ENCODE measurements at regions not wholly inside any gene's neighbourhood (a gene's known extent, or its start where the extent isn't known, plus 50 kb on each side); places are given as distances from the start of the nearest gene placed in this dataset.
A peak's percentile ranks its signal among the peaks of the same experiment; 100 is the strongest.

DNA sequence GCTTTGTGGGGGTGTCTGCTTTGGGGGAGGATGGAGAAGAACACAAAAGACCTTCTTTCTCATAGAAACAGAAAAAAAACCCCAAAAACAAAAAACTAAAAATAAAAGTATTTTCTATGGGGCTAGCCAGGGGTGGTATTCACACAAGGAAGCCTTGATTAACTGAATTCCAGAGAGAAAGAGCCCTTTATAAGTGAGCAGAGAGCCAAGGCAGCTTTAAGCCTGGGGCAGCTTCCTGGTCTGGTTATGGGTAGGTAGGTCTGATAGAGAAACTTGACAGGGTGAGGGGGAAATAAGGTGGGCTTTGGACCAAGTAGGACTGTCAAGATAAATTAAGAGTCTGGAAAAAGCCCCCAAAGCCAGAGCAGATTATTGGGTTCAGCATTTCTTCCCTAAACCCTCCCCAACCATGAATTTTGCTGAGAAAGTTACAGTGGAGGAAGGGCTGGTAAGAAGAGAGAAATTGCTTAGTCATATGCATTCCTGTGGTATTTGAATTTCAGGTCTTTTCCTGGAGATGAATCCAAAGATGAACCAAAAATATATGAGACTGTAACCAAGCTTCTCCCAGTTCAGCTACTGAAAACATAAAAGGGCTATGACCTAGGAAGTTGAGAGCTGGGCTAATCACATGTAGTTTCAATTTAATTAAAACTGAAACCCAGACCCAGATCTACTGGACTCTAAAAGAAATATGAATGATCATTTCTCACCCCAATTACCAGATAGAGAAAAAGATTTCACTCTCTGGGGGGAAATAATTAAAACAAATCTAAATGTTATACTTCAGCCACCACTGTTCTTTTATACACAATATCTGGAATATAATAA, 144.8 kb downstream of the TBC1D30 start:
- Histone ChIP-seq H2AFZ (ENCODE audit: low read length) (no peak overlapping the region), H3K4me1 (ENCODE audit: control insufficient read depth, extremely low read depth, insufficient read depth, low read length) (no peaks in the 10 kb centered on the region), H3K27me3 (ENCODE audit: control insufficient read depth, insufficient read depth, low read length) (no peaks in the 10 kb centered on the region), H3K79me2 (ENCODE audit: control insufficient read depth, insufficient read depth, low read length) (no peaks in the 10 kb centered on the region), H3K4me2 (ENCODE audit: extremely low read depth, insufficient read depth, low read length) (no peak overlapping the region), H3K9me3 (ENCODE audit: control insufficient read depth, insufficient read depth, low read depth, low read length) (no peaks in the 10 kb centered on the region), H3K36me3 (ENCODE audit: control insufficient read depth, insufficient read depth, low read length) (no peaks in the 10 kb centered on the region), H3K27ac (ENCODE audit: insufficient read depth, low read length) (no peak overlapping the region), H3K4me3 (replicated peaks in 1 of 4; ENCODE audit: control extremely low read depth in 1 of 4, insufficient read depth in 1 of 4, low read depth in 3 of 4, low read length in 4 of 4) (no peak overlapping the region), H3K9ac (ENCODE audit: insufficient read depth, low read length) (no peak overlapping the region), H4K20me1 (ENCODE audit: control insufficient read depth, extremely low read depth, insufficient read depth, low read length) (no peaks in the 10 kb centered on the region)
- DNase-seq (ENCODE audit: low read depth in 2 of 2) = peak in 1 of 2 donors; percentile 51
- TF ChIP-seq, protein P1, sequence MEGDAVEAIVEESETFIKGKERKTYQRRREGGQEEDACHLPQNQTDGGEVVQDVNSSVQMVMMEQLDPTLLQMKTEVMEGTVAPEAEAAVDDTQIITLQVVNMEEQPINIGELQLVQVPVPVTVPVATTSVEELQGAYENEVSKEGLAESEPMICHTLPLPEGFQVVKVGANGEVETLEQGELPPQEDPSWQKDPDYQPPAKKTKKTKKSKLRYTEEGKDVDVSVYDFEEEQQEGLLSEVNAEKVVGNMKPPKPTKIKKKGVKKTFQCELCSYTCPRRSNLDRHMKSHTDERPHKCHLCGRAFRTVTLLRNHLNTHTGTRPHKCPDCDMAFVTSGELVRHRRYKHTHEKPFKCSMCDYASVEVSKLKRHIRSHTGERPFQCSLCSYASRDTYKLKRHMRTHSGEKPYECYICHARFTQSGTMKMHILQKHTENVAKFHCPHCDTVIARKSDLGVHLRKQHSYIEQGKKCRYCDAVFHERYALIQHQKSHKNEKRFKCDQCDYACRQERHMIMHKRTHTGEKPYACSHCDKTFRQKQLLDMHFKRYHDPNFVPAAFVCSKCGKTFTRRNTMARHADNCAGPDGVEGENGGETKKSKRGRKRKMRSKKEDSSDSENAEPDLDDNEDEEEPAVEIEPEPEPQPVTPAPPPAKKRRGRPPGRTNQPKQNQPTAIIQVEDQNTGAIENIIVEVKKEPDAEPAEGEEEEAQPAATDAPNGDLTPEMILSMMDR (conservative IDR thresholded peaks at IDR 0.05 in 1 of 2, IDR thresholded peaks at IDR 0.05 in 1 of 2; ENCODE audit: low read depth in 1 of 2, low read length in 2 of 2) = no peak
- TF ChIP-seq EZH2 (IDR thresholded peaks at IDR 0.05; ENCODE audit: low read length, missing control alignments) = no peak

DNA sequence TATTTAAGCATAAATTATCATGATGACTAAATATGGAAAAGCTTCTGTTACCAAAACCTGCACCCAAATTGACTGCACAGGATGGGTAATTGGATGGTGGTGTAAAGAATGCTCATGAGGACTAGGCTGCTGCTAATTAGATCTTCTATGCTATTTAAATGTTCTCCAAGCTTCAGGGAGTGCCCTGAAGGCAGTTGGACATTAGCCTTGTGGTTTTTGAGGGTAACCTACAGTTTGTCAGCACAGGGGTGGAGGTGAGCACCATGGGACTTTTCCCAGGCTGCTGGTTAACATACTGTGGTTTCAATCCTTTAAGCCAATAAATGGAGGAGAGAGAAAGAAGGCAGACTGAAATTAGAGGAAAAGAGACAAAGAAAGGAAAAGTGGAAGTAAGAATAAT, 145.0 kb downstream of the WIF1 start:
- no peaks in the 10 kb centered on the region for H3K9me3 ChIP-seq (ENCODE audit: control insufficient read depth, insufficient read depth, low read depth, low read length)
- H3K4me3 ChIP-seq (replicated peaks in 1 of 4; ENCODE audit: control extremely low read depth in 1 of 4, insufficient read depth in 1 of 4, low read depth in 3 of 4, low read length in 4 of 4) = no peak overlapping the region
- H3K79me2 ChIP-seq (ENCODE audit: control insufficient read depth, insufficient read depth, low read length) = no peaks in the 10 kb centered on the region
- no peak for DNase-seq (ENCODE audit: low read depth in 2 of 2)
- no peak overlapping the region for H3K9ac ChIP-seq (ENCODE audit: insufficient read depth, low read length)
- no peaks in the 10 kb centered on the region for H4K20me1 ChIP-seq (ENCODE audit: control insufficient read depth, extremely low read depth, insufficient read depth, low read length)
- H3K36me3 ChIP-seq (ENCODE audit: control insufficient read depth, insufficient read depth, low read length) = no peaks in the 10 kb centered on the region
- TF ChIP-seq EZH2 (IDR thresholded peaks at IDR 0.05; ENCODE audit: low read length, missing control alignments) = no peak
- TF ChIP-seq, protein P1 (conservative IDR thresholded peaks at IDR 0.05 in 1 of 2, IDR thresholded peaks at IDR 0.05 in 1 of 2; ENCODE audit: low read depth in 1 of 2, low read length in 2 of 2) = no peak
- H2AFZ ChIP-seq (ENCODE audit: low read length) = no peak overlapping the region
- H3K27ac ChIP-seq (ENCODE audit: insufficient read depth, low read length) = no peak overlapping the region
- no peak overlapping the region for H3K4me2 ChIP-seq (ENCODE audit: extremely low read depth, insufficient read depth, low read length)
- no peaks in the 10 kb centered on the region for H3K4me1 ChIP-seq (ENCODE audit: control insufficient read depth, extremely low read depth, insufficient read depth, low read length)
- no peaks in the 10 kb centered on the region for H3K27me3 ChIP-seq (ENCODE audit: control insufficient read depth, insufficient read depth, low read length)

DNA sequence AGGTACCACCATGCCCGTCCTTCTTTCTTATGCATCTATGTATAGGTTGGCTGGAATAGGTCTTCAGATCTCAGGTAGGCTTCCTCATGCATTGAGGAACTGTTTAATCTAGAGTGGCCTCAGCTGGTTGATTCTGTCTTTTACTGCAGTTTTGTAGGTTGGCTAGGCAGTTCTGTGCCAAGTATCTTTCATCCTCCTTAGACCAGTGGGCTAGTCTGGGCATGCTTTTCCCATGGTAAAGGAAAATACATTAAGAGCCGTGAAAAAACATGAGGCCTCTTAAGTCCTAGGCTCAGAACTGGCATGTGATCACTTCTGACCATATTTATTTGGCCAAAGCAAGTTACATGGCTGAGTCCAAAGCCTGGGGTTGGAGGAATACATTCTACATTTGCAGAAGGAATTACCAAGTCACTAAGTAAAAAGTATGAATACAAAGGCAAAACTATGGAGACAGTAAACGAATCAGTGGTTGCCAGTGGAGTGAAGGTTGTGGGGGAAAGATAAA, 137.3 kb downstream of the WIF1 start:
- Histone ChIP-seq H3K27me3 (ENCODE audit: control insufficient read depth, insufficient read depth, low read length) (no peaks in the 10 kb centered on the region), H3K36me3 (ENCODE audit: control insufficient read depth, insufficient read depth, low read length) (no peaks in the 10 kb centered on the region), H3K9me3 (ENCODE audit: control insufficient read depth, insufficient read depth, low read depth, low read length) (no peaks in the 10 kb centered on the region), H3K9ac (ENCODE audit: insufficient read depth, low read length) (no peak overlapping the region), H4K20me1 (ENCODE audit: control insufficient read depth, extremely low read depth, insufficient read depth, low read length) (no peaks in the 10 kb centered on the region), H3K79me2 (ENCODE audit: control insufficient read depth, insufficient read depth, low read length) (no peaks in the 10 kb centered on the region), H3K4me1 (ENCODE audit: control insufficient read depth, extremely low read depth, insufficient read depth, low read length) (no peaks in the 10 kb centered on the region), H3K4me2 (ENCODE audit: extremely low read depth, insufficient read depth, low read length) (no peak overlapping the region), H3K4me3 (replicated peaks in 1 of 4; ENCODE audit: control extremely low read depth in 1 of 4, insufficient read depth in 1 of 4, low read depth in 3 of 4, low read length in 4 of 4) (no peak overlapping the region), H3K27ac (ENCODE audit: insufficient read depth, low read length) (no peak overlapping the region), H2AFZ (ENCODE audit: low read length) (no peak overlapping the region)
- TF ChIP-seq EZH2 (IDR thresholded peaks at IDR 0.05; ENCODE audit: low read length, missing control alignments) = no peak
- TF ChIP-seq, protein P1 (conservative IDR thresholded peaks at IDR 0.05 in 1 of 2, IDR thresholded peaks at IDR 0.05 in 1 of 2; ENCODE audit: low read depth in 1 of 2, low read length in 2 of 2) = no peak
- no peak for DNase-seq (ENCODE audit: low read depth in 2 of 2)

Data from fibroblast of lung (primary cell).